Dedifferentiated amniotic fluid mesenchymal stem cell (primary cell): ENCODE measurements at regions not wholly inside any gene's neighbourhood (a gene's known extent, or its start where the extent isn't known, plus 50 kb on each side); places are given as distances from the start of the nearest gene placed in this dataset.

ENCODE experiments used
- DNase-seq: peaks from one replicate; pipeline ENCODE4 v3.0.0-alpha.2; 2016; ENCODE audit errors: extremely low spot score

- no peak for DNase-seq
Measured at GRCh38 chr10:75294518-75294865, 58.7 kb upstream of the COMTD1 start.

GRCh38 chr10:75294031-75294437 lies 58.3 kb upstream of the COMTD1 start:
- DNase-seq: no peak

GRCh38 chr10:75293446-75293820 lies 57.7 kb upstream of the COMTD1 start:
- DNase-seq: no peak

GRCh38 chr10:75292794-75293445 lies 57.2 kb upstream of the COMTD1 start:
- DNase-seq: no peak

- no peak for DNase-seq
Measured at GRCh38 chr10:75291805-75292204, 56.0 kb upstream of the COMTD1 start.

- no peak for DNase-seq
Measured at GRCh38 chr10:75288140-75288711, 52.5 kb upstream of the COMTD1 start.

GRCh38 chr10:75287697-75288096 lies 51.9 kb upstream of the COMTD1 start:
- no peak for DNase-seq

GRCh38 chr10:75286901-75287300 lies 51.1 kb upstream of the COMTD1 start:
- DNase-seq: no peak
